ENCODE measurements at regions not wholly inside any gene's neighbourhood (a gene's known extent, or its start where the extent isn't known, plus 50 kb on each side); places are given as distances from the start of the nearest gene placed in this dataset.

- Histone ChIP-seq H3K4me3 (replicated peaks in 1 of 3; ENCODE audit: insufficient read depth in 1 of 3, low read depth in 1 of 3, low read length in 3 of 3) (no peak overlapping the region), H3K36me3 (ENCODE audit: control insufficient read depth in 2 of 2, extremely low read depth in 1 of 2, insufficient read depth in 2 of 2, low read length in 2 of 2) (no peaks in the 10 kb centered on the region), H4K20me1 (replicated peaks; ENCODE audit: control insufficient read depth, extremely low read depth, insufficient read depth, low read length) (no peaks in the 10 kb centered on the region), H3K4me2 (ENCODE audit: insufficient read depth, low read length) (no peak overlapping the region), H3K27ac (ENCODE audit: insufficient read depth, low read depth, low read length) (no peak overlapping the region), H3K9ac (replicated peaks; ENCODE audit: extremely low read depth, insufficient read depth, low read length) (no peak overlapping the region), H2AFZ (ENCODE audit: low read depth, low read length) (no peak overlapping the region), H3K9me3 (replicated peaks; ENCODE audit: control insufficient read depth, insufficient read depth, low read length) (no peaks in the 10 kb centered on the region), H3K9me1 (replicated peaks; ENCODE audit: control insufficient read depth, extremely low read depth, insufficient read depth, low read length) (no peaks in the 10 kb centered on the region), H3K79me2 (ENCODE audit: control insufficient read depth, insufficient read depth, low read length) (no peaks in the 10 kb centered on the region), H3K27me3 (ENCODE audit: control insufficient read depth in 2 of 2, insufficient read depth in 2 of 2, low read length in 2 of 2) (no peaks in the 10 kb centered on the region), H3K4me1 (ENCODE audit: control insufficient read depth, extremely low read depth, insufficient read depth, low read length) (no peaks in the 10 kb centered on the region)
- DNase-seq (ENCODE audit: low read depth, low spot score): no peak
- ChIA-PET CTCF (no interaction called here), POLR2A (no interaction called here)
- dilution Hi-C loops (cut with MboI; ENCODE audit: extremely low pct_ligation_motif_present, low sequenced_read_pairs) (no loop called here), intact Hi-C loops (cut with micrococcal nuclease) (no loop called here)
- no peak for FAIRE-seq
- TF ChIP-seq MAX (IDR thresholded peaks at IDR 0.05; ENCODE audit: insufficient read depth, insufficient read length) (no peak), POLR2A (IDR thresholded peaks at IDR 0.05; ENCODE audit: low read depth, low read length) (no peak), EZH2 (IDR thresholded peaks at IDR 0.05; ENCODE audit: borderline replicate concordance, low read depth, low read length, severe bottlenecking) (no peak), GATA2 (IDR thresholded peaks at IDR 0.05; ENCODE audit: insufficient read depth, insufficient read length, low read depth, low read length) (no peak), MYC (IDR thresholded peaks at IDR 0.05; ENCODE audit: low read depth, low read length) (no peak), POLR2AphosphoS5 (IDR thresholded peaks at IDR 0.05; ENCODE audit: insufficient read depth, low read depth, low read length) (no peak), JUN (IDR thresholded peaks at IDR 0.05; ENCODE audit: borderline replicate concordance, insufficient read depth, insufficient read length, low read depth) (no peak), FOS (IDR thresholded peaks at IDR 0.05; ENCODE audit: borderline replicate concordance, insufficient read depth, low read length) (no peak)
- TF ChIP-seq, protein P1, sequence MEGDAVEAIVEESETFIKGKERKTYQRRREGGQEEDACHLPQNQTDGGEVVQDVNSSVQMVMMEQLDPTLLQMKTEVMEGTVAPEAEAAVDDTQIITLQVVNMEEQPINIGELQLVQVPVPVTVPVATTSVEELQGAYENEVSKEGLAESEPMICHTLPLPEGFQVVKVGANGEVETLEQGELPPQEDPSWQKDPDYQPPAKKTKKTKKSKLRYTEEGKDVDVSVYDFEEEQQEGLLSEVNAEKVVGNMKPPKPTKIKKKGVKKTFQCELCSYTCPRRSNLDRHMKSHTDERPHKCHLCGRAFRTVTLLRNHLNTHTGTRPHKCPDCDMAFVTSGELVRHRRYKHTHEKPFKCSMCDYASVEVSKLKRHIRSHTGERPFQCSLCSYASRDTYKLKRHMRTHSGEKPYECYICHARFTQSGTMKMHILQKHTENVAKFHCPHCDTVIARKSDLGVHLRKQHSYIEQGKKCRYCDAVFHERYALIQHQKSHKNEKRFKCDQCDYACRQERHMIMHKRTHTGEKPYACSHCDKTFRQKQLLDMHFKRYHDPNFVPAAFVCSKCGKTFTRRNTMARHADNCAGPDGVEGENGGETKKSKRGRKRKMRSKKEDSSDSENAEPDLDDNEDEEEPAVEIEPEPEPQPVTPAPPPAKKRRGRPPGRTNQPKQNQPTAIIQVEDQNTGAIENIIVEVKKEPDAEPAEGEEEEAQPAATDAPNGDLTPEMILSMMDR (IDR thresholded peaks at IDR 0.05; ENCODE audit: extremely low read depth in 1 of 2, insufficient read depth in 1 of 2, low read depth in 1 of 2, low read length in 2 of 2): no peak
- no TSS peak for BruUV-seq (replicated peaks)
Measured at GRCh38 chr6:23420659-23421350, 705.2 kb upstream of the NRSN1 start.
